CD14-positive monocyte (primary cell): ENCODE measurements at regions not wholly inside any gene's neighbourhood (a gene's known extent, or its start where the extent isn't known, plus 50 kb on each side); places are given as distances from the start of the nearest gene placed in this dataset.

Experiments
- DNase-seq, 3 donors: peaks; one replicate each; pipeline ENCODE4 v3.0.0-alpha.2; 2011 to 2022
- H2AFZ ChIP-seq: 2 replicates; pipeline ENCODE4 v1.6.0; 2012; ENCODE audit warnings: mild to moderate bottlenecking, low read depth, low read length, inconsistent platforms; ENCODE audit not compliant: insufficient read depth, poor library complexity, severe bottlenecking
- H3K27ac ChIP-seq, 2 donors: 1 replicate in 1 of 2; 2 replicates in 1 of 2; pipeline ENCODE4 v1.5.1; 2012 to 2013; ENCODE audit warnings: low read length in 2 of 2, control low read depth in 1 of 2, inconsistent platforms in 1 of 2, low read depth in 1 of 2, mild to moderate bottlenecking in 1 of 2
- H3K27me3 ChIP-seq, 2 donors: one replicate each; pipeline versions ENCODE4 v1.6.0 to v1.6.1; 2011 to 2013; ENCODE audit warnings: low read length in 2 of 2; ENCODE audit not compliant: control insufficient read depth in 2 of 2, insufficient read depth in 2 of 2
- H3K36me3 ChIP-seq, 2 donors: replicated peaks in 1 of 2; 1 replicate in 1 of 2; 2 replicates in 1 of 2; pipeline versions ENCODE4 v1.5.1 to v1.6.1; 2012 to 2013; ENCODE audit warnings: low read length in 2 of 2, control low read depth in 1 of 2, inconsistent platforms in 1 of 2, mild to moderate bottlenecking in 1 of 2; ENCODE audit not compliant: insufficient read depth in 2 of 2, control insufficient read depth in 1 of 2
- H3K4me1 ChIP-seq, 2 donors: 1 replicate in 1 of 2; 2 replicates in 1 of 2; pipeline versions ENCODE4 v1.5.1 to v1.6.1; 2012 to 2013; ENCODE audit warnings: low read length in 2 of 2, control low read depth in 1 of 2, inconsistent platforms in 1 of 2, mild to moderate bottlenecking in 1 of 2, moderate library complexity in 1 of 2; ENCODE audit not compliant: insufficient read depth in 2 of 2, control insufficient read depth in 1 of 2
- H3K4me2 ChIP-seq: replicated peaks from 2 replicates; pipeline ENCODE3; 2012; ENCODE audit warnings: low read length, moderate library complexity, mild to moderate bottlenecking; ENCODE audit not compliant: poor library complexity, severe bottlenecking; ENCODE audit errors: extremely low read depth
- H3K4me3 ChIP-seq, 3 experiments: fragments of 200-600 bp in 1 of 3; sonication (generic) in 1 of 3; replicated peaks in 1 of 3; 1 replicate in 2 of 3; 2 replicates in 1 of 3; pipeline ENCODE4 v1.5.1; 2011 to 2013; ENCODE audit warnings: low read length in 3 of 3, mild to moderate bottlenecking in 3 of 3, control low read depth in 2 of 3, low read depth in 2 of 3, inconsistent platforms in 1 of 3, moderate library complexity in 1 of 3
- H3K79me2 ChIP-seq: 2 replicates; pipeline ENCODE4 v1.6.0; 2012; ENCODE audit warnings: mild to moderate bottlenecking, control low read depth, inconsistent platforms, low read length, moderate library complexity; ENCODE audit not compliant: insufficient read depth
- H3K9ac ChIP-seq: 2 replicates; pipeline ENCODE4 v1.6.0; 2017; ENCODE audit warnings: low read length, mild to moderate bottlenecking; ENCODE audit not compliant: insufficient read depth, poor library complexity, severe bottlenecking
- H3K9me3 ChIP-seq, 2 donors: replicated peaks in 1 of 2; 1 replicate in 1 of 2; 2 replicates in 1 of 2; pipeline versions ENCODE4 v1.5.1 to v1.6.1; 2012 to 2013; ENCODE audit warnings: low read length in 2 of 2, control low read depth in 1 of 2; ENCODE audit not compliant: control insufficient read depth in 1 of 2, insufficient read depth in 1 of 2
- H4K20me1 ChIP-seq: 2 replicates; pipeline ENCODE4 v1.6.0; 2012; ENCODE audit warnings: mild to moderate bottlenecking, low read length, control low read depth, moderate library complexity; ENCODE audit not compliant: insufficient read depth
- H3K27ac Mint-ChIP-seq, 7 donors: one replicate each; pipeline ENCODE4 v1.8.0; 2020; ENCODE audit warnings: mild to moderate bottlenecking in 7 of 7, mixed read lengths in 7 of 7, moderate library complexity in 6 of 7, inconsistent platforms in 2 of 7
- H3K27me3 Mint-ChIP-seq, 3 donors: one replicate each; pipeline ENCODE4 v1.8.0; 2021 to 2022; ENCODE audit warnings: low read depth in 3 of 3, mild to moderate bottlenecking in 3 of 3, mixed read lengths in 3 of 3, moderate library complexity in 3 of 3, inconsistent platforms in 1 of 3
- H3K36me3 Mint-ChIP-seq, 2 donors: one replicate each; pipeline ENCODE4 v1.8.0; 2020; ENCODE audit warnings: mixed read lengths in 2 of 2, inconsistent platforms in 1 of 2, mild to moderate bottlenecking in 1 of 2
- H3K4me1 Mint-ChIP-seq: one replicate; pipeline ENCODE4 v1.8.0; 2020; ENCODE audit warnings: mild to moderate bottlenecking, mixed read lengths
- H3K4me3 Mint-ChIP-seq, 2 donors: one replicate each; pipeline ENCODE4 v1.8.0; 2020; ENCODE audit warnings: mild to moderate bottlenecking in 2 of 2, mixed read lengths in 2 of 2, moderate library complexity in 1 of 2
- H3K9me3 Mint-ChIP-seq, 7 donors: one replicate each; pipeline ENCODE4 v1.8.0; 2020 to 2022; ENCODE audit warnings: mixed read lengths in 7 of 7, mild to moderate bottlenecking in 6 of 7, moderate library complexity in 6 of 7, inconsistent platforms in 2 of 7
- WGBS: methylation state at CpG from one replicate; pipeline ENCODE4 v1.1.5; 2013; ENCODE audit warnings: missing lambda C conversion rate; ENCODE audit not compliant: insufficient coverage; 5-methylcytosine and 5-hydroxymethylcytosine counted together
- intact Hi-C, 2 donors: fragments of 100-400 bp; cut with micrococcal nuclease; formaldehyde crosslinking; loops; one replicate each; pipeline versions ENCODE4 v1.15.0 to v1.15.1; 2023
- TF ChIP-seq, protein P1 (sequence below): fragments of 200-600 bp; IDR thresholded peaks from one replicate; pipeline ENCODE4 v1.8.0; 2022; ENCODE audit warnings: antibody characterized with exemption, mild to moderate bottlenecking

DNA sequence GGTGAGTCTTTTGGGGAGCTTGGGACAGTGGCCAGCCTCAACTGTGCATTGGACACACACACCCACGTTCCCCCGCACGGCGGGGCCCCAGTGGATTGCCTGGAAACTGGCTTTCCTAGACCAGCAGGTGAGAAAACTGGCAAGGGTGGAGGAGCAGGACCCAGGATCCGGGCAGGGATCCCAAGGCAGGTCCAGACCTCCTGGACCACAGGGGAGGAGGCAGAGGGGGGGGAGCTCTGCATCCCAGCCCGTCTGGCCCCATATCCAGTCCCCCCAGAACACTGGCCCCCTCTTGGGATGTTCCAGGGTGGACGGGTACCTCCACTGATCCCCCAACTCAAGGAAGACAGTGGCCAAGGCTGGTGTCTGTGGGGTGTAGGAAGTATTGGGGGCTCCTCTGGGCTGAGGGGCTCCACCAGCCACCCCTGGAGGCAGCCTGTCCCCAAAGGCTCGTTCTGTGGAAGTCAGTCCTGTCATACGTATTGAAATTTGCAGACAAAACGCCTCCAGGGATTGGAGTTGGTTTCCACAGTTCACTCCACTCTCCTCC lies 89.3 kb upstream of the LINC01488 start:
- Histone ChIP-seq H3K79me2 (no peaks in the 10 kb centered on the region), H4K20me1 (no peaks in the 10 kb centered on the region), H3K27ac (no peak overlapping the region), H3K4me3 (no peak overlapping the region), H3K4me1 (peaks cover 0 to 4% of the 10 kb centered on the region in 2 donors), H3K27me3 (no peaks in the 10 kb centered on the region), H3K4me2 (no peak overlapping the region), H3K9ac (no peak overlapping the region), H3K9me3 (peaks cover 15 to 18% of the 10 kb centered on the region in 2 donors), H3K36me3 (no peaks in the 10 kb centered on the region), H2AFZ (no peak overlapping the region)
- H3K4me3 Mint-ChIP-seq: no peak overlapping the region
- no peaks in the 10 kb centered on the region for H3K36me3 Mint-ChIP-seq
- intact Hi-C loops: no loop called here
- TF ChIP-seq, protein P1, sequence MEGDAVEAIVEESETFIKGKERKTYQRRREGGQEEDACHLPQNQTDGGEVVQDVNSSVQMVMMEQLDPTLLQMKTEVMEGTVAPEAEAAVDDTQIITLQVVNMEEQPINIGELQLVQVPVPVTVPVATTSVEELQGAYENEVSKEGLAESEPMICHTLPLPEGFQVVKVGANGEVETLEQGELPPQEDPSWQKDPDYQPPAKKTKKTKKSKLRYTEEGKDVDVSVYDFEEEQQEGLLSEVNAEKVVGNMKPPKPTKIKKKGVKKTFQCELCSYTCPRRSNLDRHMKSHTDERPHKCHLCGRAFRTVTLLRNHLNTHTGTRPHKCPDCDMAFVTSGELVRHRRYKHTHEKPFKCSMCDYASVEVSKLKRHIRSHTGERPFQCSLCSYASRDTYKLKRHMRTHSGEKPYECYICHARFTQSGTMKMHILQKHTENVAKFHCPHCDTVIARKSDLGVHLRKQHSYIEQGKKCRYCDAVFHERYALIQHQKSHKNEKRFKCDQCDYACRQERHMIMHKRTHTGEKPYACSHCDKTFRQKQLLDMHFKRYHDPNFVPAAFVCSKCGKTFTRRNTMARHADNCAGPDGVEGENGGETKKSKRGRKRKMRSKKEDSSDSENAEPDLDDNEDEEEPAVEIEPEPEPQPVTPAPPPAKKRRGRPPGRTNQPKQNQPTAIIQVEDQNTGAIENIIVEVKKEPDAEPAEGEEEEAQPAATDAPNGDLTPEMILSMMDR: no peak
- H3K27me3 Mint-ChIP-seq: peaks cover 3 to 11% (median 11%) of the 10 kb centered on the region in 3 donors
- H3K4me1 Mint-ChIP-seq: peaks cover 12% of the 10 kb centered on the region
- WGBS: 80% methylated on average over 1 of the region's 10 CpGs
- DNase-seq: no peak
- H3K27ac Mint-ChIP-seq: no peak overlapping the region
- H3K9me3 Mint-ChIP-seq: peaks cover 11 to 21% (median 15%) of the 10 kb centered on the region in 7 donors

DNA sequence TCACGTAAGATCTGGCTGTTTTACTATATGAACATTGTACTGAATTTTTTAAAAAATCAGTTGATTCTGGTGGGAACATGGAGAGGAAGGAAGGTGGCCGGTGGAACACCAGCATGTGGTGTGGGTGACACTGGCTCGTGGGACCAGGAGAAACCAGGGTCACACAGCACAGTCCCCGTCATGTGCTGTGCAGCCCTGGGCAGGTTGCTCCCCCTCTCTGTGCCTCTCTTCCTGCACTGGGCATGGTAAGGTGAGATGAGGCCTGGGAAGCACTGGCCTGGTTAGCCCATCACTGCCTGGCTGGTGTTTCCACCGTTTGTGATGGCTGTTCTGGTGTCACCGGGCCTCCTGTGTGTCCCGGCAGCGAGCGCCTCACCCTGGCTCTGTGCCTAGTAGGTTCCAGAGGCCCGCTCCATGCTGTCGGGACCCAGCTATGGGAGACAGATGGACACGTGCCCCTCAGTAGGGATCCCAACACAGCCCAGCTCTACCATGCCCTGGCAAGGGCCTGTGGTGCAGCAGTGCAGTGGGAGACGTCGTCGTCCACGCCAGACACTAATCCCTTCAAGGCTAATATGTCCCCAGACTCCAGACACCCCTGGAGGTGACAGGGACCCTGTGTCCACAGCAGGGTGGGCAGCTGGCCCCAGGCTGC lies 88.2 kb upstream of the LINC01488 start:
- Mint-ChIP-seq H3K27ac (no peak overlapping the region), H3K4me3 (no peak overlapping the region), H3K9me3 (peaks cover 4 to 13% (median 5%) of the 10 kb centered on the region in 7 donors), H3K27me3 (peaks cover 3 to 10% (median 9%) of the 10 kb centered on the region in 3 donors), H3K36me3 (no peaks in the 10 kb centered on the region), H3K4me1 (peaks cover 15% of the 10 kb centered on the region)
- Histone ChIP-seq H3K4me2 (no peak overlapping the region), H3K4me1 (peaks cover 3 to 8% of the 10 kb centered on the region in 2 donors), H3K4me3 (no peak overlapping the region), H3K79me2 (no peaks in the 10 kb centered on the region), H3K27ac (no peak overlapping the region), H3K27me3 (no peaks in the 10 kb centered on the region), H3K9ac (no peak overlapping the region), H4K20me1 (no peaks in the 10 kb centered on the region), H2AFZ (no peak overlapping the region), H3K36me3 (no peaks in the 10 kb centered on the region), H3K9me3 (peaks cover 6 to 7% of the 10 kb centered on the region in 2 donors)
- intact Hi-C loops: no loop called here
- no peak for DNase-seq
- WGBS: 91% methylated on average over 16 of the region's 16 CpGs
- TF ChIP-seq, protein P1: no peak
